ENCODE measurements at regions not wholly inside any gene's neighbourhood (a gene's known extent, or its start where the extent isn't known, plus 50 kb on each side); places are given as distances from the start of the nearest gene placed in this dataset.
"Not testable (repeated sequence)": the region's sequence is repeated elsewhere in the genome, so short reads cannot be mapped to it uniquely, and the experiment has no call there.

GRCh38 chr1:227508431-227508830, 54.9 kb upstream of the ZNF678 start:
- DNase-seq (ENCODE audit: low spot score) = no peak

GRCh38 chr1:227506490-227507393, 56.6 kb upstream of the ZNF678 start:
- not testable (repeated sequence) for DNase-seq (ENCODE audit: low spot score)

- not testable (repeated sequence) for DNase-seq (ENCODE audit: low spot score)
These were observed 67.3 kb upstream of the ZNF678 start for GRCh38 chr1:227496045-227496444.

- not testable (repeated sequence) for DNase-seq (ENCODE audit: low spot score)
These were observed 69.3 kb upstream of the ZNF678 start for GRCh38 chr1:227493863-227494551.

- DNase-seq (ENCODE audit: low spot score) = no peak
These were observed 72.9 kb upstream of the ZNF678 start for GRCh38 chr1:227490478-227490877.

GRCh38 chr1:227490001-227490400, 73.4 kb upstream of the ZNF678 start:
- DNase-seq (ENCODE audit: low spot score) = no peak

GRCh38 chr1:227489572-227489971, 73.8 kb upstream of the ZNF678 start:
- no peak for DNase-seq (ENCODE audit: low spot score)

- DNase-seq (ENCODE audit: low spot score) = no peak
These were observed 75.8 kb upstream of the ZNF678 start for GRCh38 chr1:227487606-227488005.

GRCh38 chr1:227486559-227486958, 76.8 kb upstream of the ZNF678 start:
- DNase-seq (ENCODE audit: low spot score) = no peak

GRCh38 chr1:227482023-227482299, 81.4 kb upstream of the ZNF678 start:
- no peak for DNase-seq (ENCODE audit: low spot score)

GRCh38 chr1:227474072-227474471, 89.3 kb upstream of the ZNF678 start:
- not testable (repeated sequence) for DNase-seq (ENCODE audit: low spot score)

- DNase-seq (ENCODE audit: low spot score) = no peak
These were observed 90.6 kb upstream of the ZNF678 start for GRCh38 chr1:227472772-227473171.

GRCh38 chr1:227470688-227471087, 92.7 kb upstream of the ZNF678 start:
- DNase-seq (ENCODE audit: low spot score) = no peak

GRCh38 chr1:227469708-227470107, 93.6 kb upstream of the ZNF678 start:
- no peak for DNase-seq (ENCODE audit: low spot score)

GRCh38 chr1:227466039-227466645, 97.2 kb upstream of the ZNF678 start:
- DNase-seq (ENCODE audit: low spot score) = no peak

GRCh38 chr1:227465256-227465655, 98.1 kb upstream of the ZNF678 start:
- no peak for DNase-seq (ENCODE audit: low spot score)

- DNase-seq (ENCODE audit: low spot score) = no peak
These were observed 103.4 kb upstream of the ZNF678 start for GRCh38 chr1:227459977-227460376.

GRCh38 chr1:227459326-227459841, 104.0 kb upstream of the ZNF678 start:
- DNase-seq (ENCODE audit: low spot score) = no peak

- no peak for DNase-seq (ENCODE audit: low spot score)
These were observed 108.7 kb upstream of the ZNF678 start for GRCh38 chr1:227454686-227455085.

GRCh38 chr1:227453631-227454355, 109.6 kb upstream of the ZNF678 start:
- DNase-seq (ENCODE audit: low spot score) = no peak

GRCh38 chr1:227451954-227452353, 111.4 kb upstream of the ZNF678 start:
- no peak for DNase-seq (ENCODE audit: low spot score)

GRCh38 chr1:227451057-227451456, 112.3 kb upstream of the ZNF678 start:
- no peak for DNase-seq (ENCODE audit: low spot score)
